ENCODE measurements at regions not wholly inside any gene's neighbourhood (a gene's known extent, or its start where the extent isn't known, plus 50 kb on each side); places are given as distances from the start of the nearest gene placed in this dataset.

GRCh38 chr5:153118018-153118417, 372.5 kb upstream of the GRIA1 start:
- Histone ChIP-seq H3K9me3 (no peaks in the 10 kb centered on the region), H3K36me3 (no peaks in the 10 kb centered on the region), H3K4me3 (no peak overlapping the region), H3K27me3 (peaks cover 6% of the 10 kb centered on the region), H3K27ac (no peak overlapping the region), H3K4me1 (no peaks in the 10 kb centered on the region)
- WGBS, 2 donors (ENCODE audit: low coverage in 1 of 2) = 67 to 80% methylated on average over 1 of the region's 1 CpG
- no peak for ATAC-seq
- TF ChIP-seq, protein P1, sequence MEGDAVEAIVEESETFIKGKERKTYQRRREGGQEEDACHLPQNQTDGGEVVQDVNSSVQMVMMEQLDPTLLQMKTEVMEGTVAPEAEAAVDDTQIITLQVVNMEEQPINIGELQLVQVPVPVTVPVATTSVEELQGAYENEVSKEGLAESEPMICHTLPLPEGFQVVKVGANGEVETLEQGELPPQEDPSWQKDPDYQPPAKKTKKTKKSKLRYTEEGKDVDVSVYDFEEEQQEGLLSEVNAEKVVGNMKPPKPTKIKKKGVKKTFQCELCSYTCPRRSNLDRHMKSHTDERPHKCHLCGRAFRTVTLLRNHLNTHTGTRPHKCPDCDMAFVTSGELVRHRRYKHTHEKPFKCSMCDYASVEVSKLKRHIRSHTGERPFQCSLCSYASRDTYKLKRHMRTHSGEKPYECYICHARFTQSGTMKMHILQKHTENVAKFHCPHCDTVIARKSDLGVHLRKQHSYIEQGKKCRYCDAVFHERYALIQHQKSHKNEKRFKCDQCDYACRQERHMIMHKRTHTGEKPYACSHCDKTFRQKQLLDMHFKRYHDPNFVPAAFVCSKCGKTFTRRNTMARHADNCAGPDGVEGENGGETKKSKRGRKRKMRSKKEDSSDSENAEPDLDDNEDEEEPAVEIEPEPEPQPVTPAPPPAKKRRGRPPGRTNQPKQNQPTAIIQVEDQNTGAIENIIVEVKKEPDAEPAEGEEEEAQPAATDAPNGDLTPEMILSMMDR (IDR thresholded peaks at IDR 0.05) = no peak
- TF ChIP-seq EP300 (IDR thresholded peaks at IDR 0.05) = no peak

DNA sequence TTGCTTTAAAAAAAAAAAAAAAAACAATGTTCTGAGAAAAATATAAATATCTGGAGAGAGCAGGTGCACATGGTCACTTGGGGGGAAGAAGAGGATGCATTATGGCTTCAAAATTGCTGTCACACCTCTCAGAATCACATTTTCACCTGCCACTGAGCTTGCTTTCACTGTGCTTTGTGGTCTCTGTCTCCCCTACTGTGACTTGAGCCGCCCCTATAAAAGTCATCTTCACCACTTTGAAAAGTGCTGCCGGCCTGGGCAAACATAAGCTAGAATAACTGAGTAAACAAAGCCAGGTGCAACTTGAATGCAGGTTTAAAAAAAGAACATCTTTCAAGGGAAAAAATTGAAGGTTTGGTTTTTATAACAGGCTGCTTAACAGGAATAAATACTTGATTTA, 368.1 kb upstream of the GRIA1 start:
- TF ChIP-seq POLR2AphosphoS5 (IDR thresholded peaks at IDR 0.05) = no peak
- TF ChIP-seq, protein P1 (IDR thresholded peaks at IDR 0.05) = no peak
- TF ChIP-seq POLR2A (IDR thresholded peaks at IDR 0.05) = no peak
- TF ChIP-seq EP300 (IDR thresholded peaks at IDR 0.05) = no peak
- WGBS, 2 donors (ENCODE audit: low coverage in 1 of 2) = 8% methylated on average over 2 of the region's 2 CpGs
- Histone ChIP-seq H3K9me3 (no peaks in the 10 kb centered on the region), H3K27me3 (peaks cover 4% of the 10 kb centered on the region), H3K36me3 (no peaks in the 10 kb centered on the region), H3K4me3 (no peak overlapping the region), H3K4me1 (no peaks in the 10 kb centered on the region), H3K27ac (no peak overlapping the region)
- no peak for ATAC-seq

DNA sequence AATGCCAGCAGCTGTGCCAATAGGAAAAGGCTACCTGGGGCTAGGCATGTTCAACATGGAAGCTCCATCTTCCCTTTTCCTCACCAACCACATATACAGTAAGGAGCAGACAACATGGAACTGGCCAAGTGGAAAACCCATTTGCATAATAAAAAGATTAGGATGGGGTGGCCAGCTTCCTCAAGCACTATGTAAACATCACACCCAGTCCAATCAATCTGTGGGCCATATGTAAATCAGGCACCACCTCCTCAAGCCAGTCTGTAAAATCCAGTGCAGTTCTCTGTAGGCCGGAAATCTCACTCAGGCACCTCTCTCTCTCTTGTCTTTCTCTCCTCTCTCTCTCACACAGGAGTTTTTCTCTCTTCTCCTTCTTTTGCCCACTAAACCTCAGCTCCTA, 360.2 kb upstream of the GRIA1 start:
- 86 to 88% methylated on average over 1 of the region's 1 CpG for WGBS, 2 donors (ENCODE audit: low coverage in 1 of 2)
- TF ChIP-seq EP300 (IDR thresholded peaks at IDR 0.05) (no peak), POLR2A (IDR thresholded peaks at IDR 0.05) (no peak), POLR2AphosphoS5 (IDR thresholded peaks at IDR 0.05) (no peak)
- TF ChIP-seq, protein P1 (IDR thresholded peaks at IDR 0.05) = no peak

DNA sequence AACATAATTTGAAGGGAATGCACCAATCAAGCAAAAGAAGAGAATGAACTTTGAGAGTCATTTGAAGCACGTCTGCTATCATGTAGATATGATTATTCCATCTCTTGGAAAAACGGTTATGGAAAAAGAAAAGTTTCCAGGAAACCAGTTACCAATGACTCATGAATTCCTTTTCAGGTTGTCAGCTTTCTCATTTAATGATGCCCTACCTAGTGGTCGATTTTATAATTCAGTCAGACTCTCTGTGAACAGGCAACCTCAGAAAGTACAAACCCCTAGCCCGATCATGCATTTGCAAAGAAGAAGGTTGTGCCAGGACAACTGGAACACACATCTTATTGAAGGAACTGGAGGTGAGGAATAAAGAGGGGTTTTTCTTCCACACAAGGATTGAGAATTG, 355.1 kb upstream of the GRIA1 start:
- Histone ChIP-seq H3K36me3 (no peaks in the 10 kb centered on the region), H3K4me3 (no peak overlapping the region), H3K27me3 (no peaks in the 10 kb centered on the region), H3K9me3 (no peaks in the 10 kb centered on the region), H3K4me1 (no peaks in the 10 kb centered on the region), H3K27ac (no peak overlapping the region)
- TF ChIP-seq POLR2AphosphoS5 (IDR thresholded peaks at IDR 0.05) (no peak), POLR2A (IDR thresholded peaks at IDR 0.05) (no peak), EP300 (IDR thresholded peaks at IDR 0.05) (no peak)
- TF ChIP-seq, protein P1 (IDR thresholded peaks at IDR 0.05) = no peak
- no peak for ATAC-seq
- 59 to 67% methylated on average over 2 to 4 of the region's 4 CpGs for WGBS, 2 donors (ENCODE audit: low coverage in 1 of 2)

More for the DNA sequence above, 360.2 kb upstream of the GRIA1 start:
- Histone ChIP-seq H3K9me3 (no peaks in the 10 kb centered on the region), H3K4me3 (no peak overlapping the region), H3K36me3 (no peaks in the 10 kb centered on the region), H3K4me1 (no peaks in the 10 kb centered on the region), H3K27ac (no peak overlapping the region), H3K27me3 (no peaks in the 10 kb centered on the region)
- no peak for ATAC-seq

- H3K9me3 ChIP-seq = no peaks in the 10 kb centered on the region
- TF ChIP-seq POLR2A (IDR thresholded peaks at IDR 0.05) (no peak), EP300 (IDR thresholded peaks at IDR 0.05) (no peak)
- TF ChIP-seq, protein P1 (IDR thresholded peaks at IDR 0.05) = no peak
- ATAC-seq = no peak
- no peaks in the 10 kb centered on the region for H3K4me1 ChIP-seq
- H3K27me3 ChIP-seq = no peaks in the 10 kb centered on the region
- H3K36me3 ChIP-seq = no peaks in the 10 kb centered on the region
- WGBS, 2 donors (ENCODE audit: low coverage in 1 of 2) = 41 to 85% methylated on average over 2 to 6 of the region's 6 CpGs
- H3K27ac ChIP-seq = no peak overlapping the region
- no peak overlapping the region for H3K4me3 ChIP-seq
Observed at GRCh38 chr5:153136910-153137614, 353.4 kb upstream of the GRIA1 start.
